Liver (tissue), 8 donors: ENCODE measurements at regions not wholly inside any gene's neighbourhood (a gene's known extent, or its start where the extent isn't known, plus 50 kb on each side); places are given as distances from the start of the nearest gene placed in this dataset.

ENCODE experiments used
- DNase-seq: peaks from one replicate; pipeline ENCODE4 v3.0.0-alpha.2; 2017; ENCODE audit warnings: low spot score
- H3K27ac ChIP-seq, 2 donors: one replicate each; pipeline ENCODE4 v1.7.0; 2013; ENCODE audit warnings: inconsistent platforms in 2 of 2, low read length in 2 of 2, control low read depth in 1 of 2, low read depth in 1 of 2, mild to moderate bottlenecking in 1 of 2
- H3K27me3 ChIP-seq, 4 donors: one replicate each; pipeline versions ENCODE4 v1.6.1 to v1.7.0; 2013; ENCODE audit warnings: low read length in 3 of 4, inconsistent platforms in 1 of 4, mild to moderate bottlenecking in 1 of 4, moderate library complexity in 1 of 4; ENCODE audit not compliant: control insufficient read depth in 4 of 4, insufficient read depth in 4 of 4
- H3K36me3 ChIP-seq, 4 donors: one replicate each; pipeline versions ENCODE4 v1.6.1 to v1.7.0; 2013; ENCODE audit warnings: low read length in 3 of 4, mild to moderate bottlenecking in 3 of 4, low read depth in 1 of 4, moderate library complexity in 1 of 4; ENCODE audit not compliant: control insufficient read depth in 4 of 4, insufficient read depth in 3 of 4
- H3K4me1 ChIP-seq, 4 donors: one replicate each; pipeline versions ENCODE4 v1.6.1 to v1.7.0; 2013; ENCODE audit warnings: low read length in 3 of 4, mild to moderate bottlenecking in 3 of 4, moderate library complexity in 1 of 4; ENCODE audit not compliant: control insufficient read depth in 4 of 4, insufficient read depth in 4 of 4
- H3K4me3 ChIP-seq, 3 donors: one replicate each; pipeline versions ENCODE4 v1.6.1 to v1.7.0; 2013; ENCODE audit warnings: low read length in 3 of 3, control low read depth in 1 of 3, low read depth in 1 of 3, mild to moderate bottlenecking in 1 of 3
- H3K9ac ChIP-seq, 2 donors: one replicate each; pipeline ENCODE4 v1.7.0; 2013; ENCODE audit warnings: low read length in 2 of 2, mild to moderate bottlenecking in 2 of 2, moderate library complexity in 2 of 2, control low read depth in 1 of 2, low read depth in 1 of 2
- H3K9me3 ChIP-seq, 4 donors: one replicate each; pipeline versions ENCODE4 v1.6.1 to v1.7.0; 2013; ENCODE audit warnings: low read length in 3 of 4; ENCODE audit not compliant: control insufficient read depth in 4 of 4
- ATF3 ChIP-seq: IDR thresholded peaks from 2 replicates; pipeline ENCODE4 v1.6.1; 2016; ENCODE audit warnings: antibody characterized with exemption
- CTCF ChIP-seq: fragments of 150-350 bp; IDR thresholded peaks from 2 replicates; pipeline ENCODE4 v1.5.1; 2017; ENCODE audit warnings: improper control_type of control experiment, low read depth, low read length; ENCODE audit not compliant: missing input control
- EGR1 ChIP-seq, 2 donors: IDR thresholded peaks; 2 replicates each; pipeline ENCODE4 v1.6.1; 2016 to 2018; ENCODE audit warnings: antibody characterized with exemption in 2 of 2, low read depth in 2 of 2
- FOXA1 ChIP-seq: IDR thresholded peaks from 2 replicates; pipeline ENCODE4 v1.6.1; 2016; ENCODE audit warnings: antibody characterized with exemption
- FOXA2 ChIP-seq: IDR thresholded peaks from 2 replicates; pipeline ENCODE4 v1.6.1; 2016; ENCODE audit warnings: antibody characterized with exemption
- GABPA ChIP-seq, 2 donors: IDR thresholded peaks in 1 of 2; conservative IDR thresholded peaks in 1 of 2; 2 replicates each; pipeline ENCODE4 v1.6.1; 2016; ENCODE audit warnings: antibody characterized with exemption in 2 of 2, mild to moderate bottlenecking in 1 of 2, moderate library complexity in 1 of 2
- HNF4A ChIP-seq, 2 donors: conservative IDR thresholded peaks; 2 replicates each; pipeline ENCODE4 v1.6.1; 2016; ENCODE audit warnings: antibody characterized with exemption in 2 of 2, mild to moderate bottlenecking in 2 of 2
- HNF4G ChIP-seq: IDR thresholded peaks from 2 replicates; pipeline ENCODE4 v1.6.1; 2016; ENCODE audit warnings: antibody characterized with exemption
- JUND ChIP-seq, 2 donors: IDR thresholded peaks; 2 replicates each; pipeline ENCODE4 v1.6.1; 2016; ENCODE audit warnings: antibody characterized with exemption in 2 of 2
- NR2F2 ChIP-seq: IDR thresholded peaks from 2 replicates; pipeline ENCODE4 v1.6.1; 2016; ENCODE audit warnings: antibody characterized with exemption
- RAD21 ChIP-seq, 2 donors: IDR thresholded peaks; 2 replicates each; pipeline ENCODE4 v1.6.1; 2016; ENCODE audit warnings: antibody characterized with exemption in 2 of 2, mild to moderate bottlenecking in 2 of 2
- RXRA ChIP-seq, 2 donors: IDR thresholded peaks; 2 replicates each; pipeline ENCODE4 v1.6.1; 2017 to 2018; ENCODE audit warnings: antibody characterized with exemption in 2 of 2, mild to moderate bottlenecking in 1 of 2
- SP1 ChIP-seq: IDR thresholded peaks from 2 replicates; pipeline ENCODE4 v1.6.1; 2018; ENCODE audit warnings: antibody characterized with exemption, mild to moderate bottlenecking
- TAF1 ChIP-seq: conservative IDR thresholded peaks from 2 replicates; pipeline ENCODE4 v1.6.1; 2016; ENCODE audit warnings: antibody characterized with exemption, mild to moderate bottlenecking
- YY1 ChIP-seq: IDR thresholded peaks from 2 replicates; pipeline ENCODE4 v1.6.1; 2016; ENCODE audit warnings: antibody characterized with exemption, mild to moderate bottlenecking
- WGBS: extraction: QIAGEN DNeasy Blood & Tissue Kit; methylation state at CpG from one replicate; pipeline ENCODE4 v1.1.7; 2013; 5-methylcytosine and 5-hydroxymethylcytosine counted together
- TF ChIP-seq, protein P1 (sequence below): IDR thresholded peaks from 2 replicates; pipeline ENCODE4 v1.6.1; 2016; ENCODE audit warnings: antibody characterized with exemption
- TF ChIP-seq, protein P2 (sequence below): IDR thresholded peaks from 2 replicates; pipeline ENCODE4 v1.6.1; 2016; ENCODE audit warnings: antibody characterized with exemption
- TF ChIP-seq, protein P3 (sequence below): IDR thresholded peaks from 2 replicates; pipeline ENCODE4 v1.6.1; 2016; ENCODE audit warnings: antibody characterized with exemption, mild to moderate bottlenecking
- donor health status: healthy.
- donor health status: healthy.
- donor health status: healthy.
- donor health status: healthy.
- donor health status: healthy.

GRCh38 chr4:181372014-181372413, 871.2 kb upstream of the TENM3 start:
- WGBS, result 45% methylated on average over 3 of the region's 3 CpGs
- Histone ChIP-seq H3K9me3 (no peaks in the 10 kb centered on the region), H3K27ac (no peak overlapping the region), H3K4me1 (no peaks in the 10 kb centered on the region), H3K4me3 (no peak overlapping the region), H3K9ac (no peak overlapping the region), H3K27me3 (no peaks in the 10 kb centered on the region), H3K36me3 (no peaks in the 10 kb centered on the region)
- no peak for DNase-seq
- no peak for TF ChIP-seq CTCF
- no peak for TF ChIP-seq YY1
- no peak for TF ChIP-seq FOXA2
- no peak for TF ChIP-seq RXRA (IDR thresholded peaks at IDR 0.05)
- TF ChIP-seq RAD21 (IDR thresholded peaks at IDR 0.05), result no peak
- TF ChIP-seq ATF3, result no peak
- TF ChIP-seq, protein P1, sequence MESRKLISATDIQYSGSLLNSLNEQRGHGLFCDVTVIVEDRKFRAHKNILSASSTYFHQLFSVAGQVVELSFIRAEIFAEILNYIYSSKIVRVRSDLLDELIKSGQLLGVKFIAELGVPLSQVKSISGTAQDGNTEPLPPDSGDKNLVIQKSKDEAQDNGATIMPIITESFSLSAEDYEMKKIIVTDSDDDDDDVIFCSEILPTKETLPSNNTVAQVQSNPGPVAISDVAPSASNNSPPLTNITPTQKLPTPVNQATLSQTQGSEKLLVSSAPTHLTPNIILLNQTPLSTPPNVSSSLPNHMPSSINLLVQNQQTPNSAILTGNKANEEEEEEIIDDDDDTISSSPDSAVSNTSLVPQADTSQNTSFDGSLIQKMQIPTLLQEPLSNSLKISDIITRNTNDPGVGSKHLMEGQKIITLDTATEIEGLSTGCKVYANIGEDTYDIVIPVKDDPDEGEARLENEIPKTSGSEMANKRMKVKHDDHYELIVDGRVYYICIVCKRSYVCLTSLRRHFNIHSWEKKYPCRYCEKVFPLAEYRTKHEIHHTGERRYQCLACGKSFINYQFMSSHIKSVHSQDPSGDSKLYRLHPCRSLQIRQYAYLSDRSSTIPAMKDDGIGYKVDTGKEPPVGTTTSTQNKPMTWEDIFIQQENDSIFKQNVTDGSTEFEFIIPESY, result no peak
- no peak for TF ChIP-seq SP1
- no peak for TF ChIP-seq NR2F2
- no peak for TF ChIP-seq FOXA1
- TF ChIP-seq, protein P2, sequence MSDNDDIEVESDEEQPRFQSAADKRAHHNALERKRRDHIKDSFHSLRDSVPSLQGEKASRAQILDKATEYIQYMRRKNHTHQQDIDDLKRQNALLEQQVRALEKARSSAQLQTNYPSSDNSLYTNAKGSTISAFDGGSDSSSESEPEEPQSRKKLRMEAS, result no peak
- TF ChIP-seq EGR1 (IDR thresholded peaks at IDR 0.05; ENCODE audit: low read depth in 2 of 2), result no peak
- TF ChIP-seq HNF4G, result no peak
- TF ChIP-seq TAF1, result no peak
- no peak for TF ChIP-seq JUND (IDR thresholded peaks at IDR 0.05)
- TF ChIP-seq HNF4A (conservative IDR thresholded peaks at IDR 0.05), result no peak
- TF ChIP-seq, protein P3, sequence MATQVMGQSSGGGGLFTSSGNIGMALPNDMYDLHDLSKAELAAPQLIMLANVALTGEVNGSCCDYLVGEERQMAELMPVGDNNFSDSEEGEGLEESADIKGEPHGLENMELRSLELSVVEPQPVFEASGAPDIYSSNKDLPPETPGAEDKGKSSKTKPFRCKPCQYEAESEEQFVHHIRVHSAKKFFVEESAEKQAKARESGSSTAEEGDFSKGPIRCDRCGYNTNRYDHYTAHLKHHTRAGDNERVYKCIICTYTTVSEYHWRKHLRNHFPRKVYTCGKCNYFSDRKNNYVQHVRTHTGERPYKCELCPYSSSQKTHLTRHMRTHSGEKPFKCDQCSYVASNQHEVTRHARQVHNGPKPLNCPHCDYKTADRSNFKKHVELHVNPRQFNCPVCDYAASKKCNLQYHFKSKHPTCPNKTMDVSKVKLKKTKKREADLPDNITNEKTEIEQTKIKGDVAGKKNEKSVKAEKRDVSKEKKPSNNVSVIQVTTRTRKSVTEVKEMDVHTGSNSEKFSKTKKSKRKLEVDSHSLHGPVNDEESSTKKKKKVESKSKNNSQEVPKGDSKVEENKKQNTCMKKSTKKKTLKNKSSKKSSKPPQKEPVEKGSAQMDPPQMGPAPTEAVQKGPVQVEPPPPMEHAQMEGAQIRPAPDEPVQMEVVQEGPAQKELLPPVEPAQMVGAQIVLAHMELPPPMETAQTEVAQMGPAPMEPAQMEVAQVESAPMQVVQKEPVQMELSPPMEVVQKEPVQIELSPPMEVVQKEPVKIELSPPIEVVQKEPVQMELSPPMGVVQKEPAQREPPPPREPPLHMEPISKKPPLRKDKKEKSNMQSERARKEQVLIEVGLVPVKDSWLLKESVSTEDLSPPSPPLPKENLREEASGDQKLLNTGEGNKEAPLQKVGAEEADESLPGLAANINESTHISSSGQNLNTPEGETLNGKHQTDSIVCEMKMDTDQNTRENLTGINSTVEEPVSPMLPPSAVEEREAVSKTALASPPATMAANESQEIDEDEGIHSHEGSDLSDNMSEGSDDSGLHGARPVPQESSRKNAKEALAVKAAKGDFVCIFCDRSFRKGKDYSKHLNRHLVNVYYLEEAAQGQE, result no peak
- TF ChIP-seq GABPA (IDR thresholded peaks at IDR 0.05 in 1 of 2, conservative IDR thresholded peaks at IDR 0.05 in 1 of 2), result no peak
